ENCODE measurements at regions not wholly inside any gene's neighbourhood (a gene's known extent, or its start where the extent isn't known, plus 50 kb on each side); places are given as distances from the start of the nearest gene placed in this dataset.

- no peak overlapping the region for H3K14ac ChIP-seq (ENCODE audit: low read length in 2 of 2)
- no peak overlapping the region for H4K8ac ChIP-seq (ENCODE audit: low read length)
- H2BK120ac ChIP-seq (ENCODE audit: low read depth, low read length) = no peak overlapping the region
- H2AFZ ChIP-seq (ENCODE audit: low read depth, low read length) = no peak overlapping the region
- no peaks in the 10 kb centered on the region for H3K9me3 ChIP-seq (ENCODE audit: control insufficient read depth, low read length)
- no peak for DNase-seq
- no peak overlapping the region for H3K18ac ChIP-seq (ENCODE audit: low read depth in 1 of 2, low read length in 2 of 2)
- no peaks in the 10 kb centered on the region for H3K27me3 ChIP-seq (ENCODE audit: control insufficient read depth in 1 of 2, insufficient read depth in 1 of 2, low read length in 2 of 2)
- H2BK5ac ChIP-seq (ENCODE audit: low read depth, low read length, poor library complexity, severe bottlenecking) = no peak overlapping the region
- 100% methylated on average over 1 of the region's 1 CpG for WGBS
- H3K4me2 ChIP-seq (ENCODE audit: low read length, poor library complexity, severe bottlenecking) = no peak overlapping the region
- H3K9ac ChIP-seq (ENCODE audit: low read length) = no peak overlapping the region
- H3K36me3 ChIP-seq (ENCODE audit: control insufficient read depth in 1 of 2, insufficient read depth in 2 of 2, low read depth in 1 of 2, low read length in 2 of 2) = no peaks in the 10 kb centered on the region
- no peaks in the 10 kb centered on the region for H3K79me1 ChIP-seq (replicated peaks; ENCODE audit: low read length, poor library complexity, severe bottlenecking)
- no peak overlapping the region for H2BK12ac ChIP-seq (ENCODE audit: low read length in 2 of 2)
- H3K4me1 ChIP-seq (ENCODE audit: control insufficient read depth, insufficient read depth, low read depth, low read length) = no peaks in the 10 kb centered on the region
- H3K4ac ChIP-seq (ENCODE audit: low read depth in 1 of 2, low read length in 2 of 2) = no peak overlapping the region
- no peak overlapping the region for H3K23ac ChIP-seq (ENCODE audit: low read length in 2 of 2)
- no peak overlapping the region for H3K27ac ChIP-seq (ENCODE audit: low read length, poor library complexity, severe bottlenecking)
- H4K91ac ChIP-seq (ENCODE audit: low read length) = no peak overlapping the region
- no peak overlapping the region for H2AK5ac ChIP-seq (ENCODE audit: low read length, severe bottlenecking)
- H2BK15ac ChIP-seq (ENCODE audit: low read depth, poor library complexity, severe bottlenecking) = no peak overlapping the region
- H3K4me3 ChIP-seq (ENCODE audit: insufficient read depth in 1 of 2, low read depth in 1 of 2, low read length in 2 of 2) = no peak overlapping the region
Measured at GRCh38 chr15:46685681-46686080, 1031.6 kb upstream of the SEMA6D start.

- Histone ChIP-seq H3K79me1 (replicated peaks; ENCODE audit: low read length, poor library complexity, severe bottlenecking) (no peaks in the 10 kb centered on the region), H3K4ac (ENCODE audit: low read depth in 1 of 2, low read length in 2 of 2) (no peak overlapping the region), H4K91ac (ENCODE audit: low read length) (no peak overlapping the region), H3K14ac (ENCODE audit: low read length in 2 of 2) (no peak overlapping the region), H2BK120ac (ENCODE audit: low read depth, low read length) (no peak overlapping the region), H3K27me3 (ENCODE audit: control insufficient read depth in 1 of 2, insufficient read depth in 1 of 2, low read length in 2 of 2) (no peaks in the 10 kb centered on the region), H2BK12ac (ENCODE audit: low read length in 2 of 2) (no peak overlapping the region), H3K9me3 (ENCODE audit: control insufficient read depth, low read length) (peaks cover 3% of the 10 kb centered on the region), H2BK5ac (ENCODE audit: low read depth, low read length, poor library complexity, severe bottlenecking) (no peak overlapping the region), H4K8ac (ENCODE audit: low read length) (no peak overlapping the region), H3K23ac (ENCODE audit: low read length in 2 of 2) (no peak overlapping the region), H3K9ac (ENCODE audit: low read length) (no peak overlapping the region), H3K36me3 (ENCODE audit: control insufficient read depth in 1 of 2, insufficient read depth in 2 of 2, low read depth in 1 of 2, low read length in 2 of 2) (no peaks in the 10 kb centered on the region), H2BK15ac (ENCODE audit: low read depth, poor library complexity, severe bottlenecking) (no peak overlapping the region), H2AFZ (ENCODE audit: low read depth, low read length) (no peak overlapping the region), H3K18ac (ENCODE audit: low read depth in 1 of 2, low read length in 2 of 2) (no peak overlapping the region), H3K4me1 (ENCODE audit: control insufficient read depth, insufficient read depth, low read depth, low read length) (no peaks in the 10 kb centered on the region), H3K4me3 (ENCODE audit: insufficient read depth in 1 of 2, low read depth in 1 of 2, low read length in 2 of 2) (no peak overlapping the region), H2AK5ac (ENCODE audit: low read length, severe bottlenecking) (no peak overlapping the region), H3K27ac (ENCODE audit: low read length, poor library complexity, severe bottlenecking) (no peak overlapping the region), H3K4me2 (ENCODE audit: low read length, poor library complexity, severe bottlenecking) (no peak overlapping the region)
- 38% methylated on average over 1 of the region's 1 CpG for WGBS
- DNase-seq = no peak
Measured at GRCh38 chr15:46696281-46696680, 1021.0 kb upstream of the SEMA6D start.

GRCh38 chr15:46701346-46701745, 1016.0 kb upstream of the SEMA6D start:
- H3K14ac ChIP-seq (ENCODE audit: low read length in 2 of 2) = no peak overlapping the region
- no peaks in the 10 kb centered on the region for H3K27me3 ChIP-seq (ENCODE audit: control insufficient read depth in 1 of 2, insufficient read depth in 1 of 2, low read length in 2 of 2)
- H2BK15ac ChIP-seq (ENCODE audit: low read depth, poor library complexity, severe bottlenecking) = no peak overlapping the region
- H2BK120ac ChIP-seq (ENCODE audit: low read depth, low read length) = no peak overlapping the region
- DNase-seq = no peak
- H3K4me3 ChIP-seq (ENCODE audit: insufficient read depth in 1 of 2, low read depth in 1 of 2, low read length in 2 of 2) = no peak overlapping the region
- no peak overlapping the region for H3K27ac ChIP-seq (ENCODE audit: low read length, poor library complexity, severe bottlenecking)
- no peak overlapping the region for H2AK5ac ChIP-seq (ENCODE audit: low read length, severe bottlenecking)
- no peak overlapping the region for H2AFZ ChIP-seq (ENCODE audit: low read depth, low read length)
- no peak overlapping the region for H3K4me2 ChIP-seq (ENCODE audit: low read length, poor library complexity, severe bottlenecking)
- no peaks in the 10 kb centered on the region for H3K4me1 ChIP-seq (ENCODE audit: control insufficient read depth, insufficient read depth, low read depth, low read length)
- H4K8ac ChIP-seq (ENCODE audit: low read length) = no peak overlapping the region
- H3K4ac ChIP-seq (ENCODE audit: low read depth in 1 of 2, low read length in 2 of 2) = no peak overlapping the region
- H3K23ac ChIP-seq (ENCODE audit: low read length in 2 of 2) = no peak overlapping the region
- no peaks in the 10 kb centered on the region for H3K79me1 ChIP-seq (replicated peaks; ENCODE audit: low read length, poor library complexity, severe bottlenecking)
- H4K91ac ChIP-seq (ENCODE audit: low read length) = no peak overlapping the region
- peaks cover 19% of the 10 kb centered on the region for H3K9me3 ChIP-seq (ENCODE audit: control insufficient read depth, low read length)
- H2BK12ac ChIP-seq (ENCODE audit: low read length in 2 of 2) = no peak overlapping the region
- H3K36me3 ChIP-seq (ENCODE audit: control insufficient read depth in 1 of 2, insufficient read depth in 2 of 2, low read depth in 1 of 2, low read length in 2 of 2) = no peaks in the 10 kb centered on the region
- no peak overlapping the region for H2BK5ac ChIP-seq (ENCODE audit: low read depth, low read length, poor library complexity, severe bottlenecking)
- no peak overlapping the region for H3K18ac ChIP-seq (ENCODE audit: low read depth in 1 of 2, low read length in 2 of 2)
- WGBS = no CpG with 5 or more reads among the region's 1 CpG
- no peak overlapping the region for H3K9ac ChIP-seq (ENCODE audit: low read length)

GRCh38 chr15:46701896-46702295, 1015.4 kb upstream of the SEMA6D start:
- Histone ChIP-seq H3K18ac (ENCODE audit: low read depth in 1 of 2, low read length in 2 of 2) (no peak overlapping the region), H3K27me3 (ENCODE audit: control insufficient read depth in 1 of 2, insufficient read depth in 1 of 2, low read length in 2 of 2) (no peaks in the 10 kb centered on the region), H3K9me3 (ENCODE audit: control insufficient read depth, low read length) (peaks cover 24% of the 10 kb centered on the region), H3K9ac (ENCODE audit: low read length) (no peak overlapping the region), H2AFZ (ENCODE audit: low read depth, low read length) (no peak overlapping the region), H4K91ac (ENCODE audit: low read length) (no peak overlapping the region), H3K14ac (ENCODE audit: low read length in 2 of 2) (no peak overlapping the region), H4K8ac (ENCODE audit: low read length) (no peak overlapping the region), H3K79me1 (replicated peaks; ENCODE audit: low read length, poor library complexity, severe bottlenecking) (no peaks in the 10 kb centered on the region), H2BK5ac (ENCODE audit: low read depth, low read length, poor library complexity, severe bottlenecking) (no peak overlapping the region), H3K4me2 (ENCODE audit: low read length, poor library complexity, severe bottlenecking) (no peak overlapping the region), H3K4ac (ENCODE audit: low read depth in 1 of 2, low read length in 2 of 2) (no peak overlapping the region), H3K4me1 (ENCODE audit: control insufficient read depth, insufficient read depth, low read depth, low read length) (no peaks in the 10 kb centered on the region), H3K23ac (ENCODE audit: low read length in 2 of 2) (no peak overlapping the region), H3K4me3 (ENCODE audit: insufficient read depth in 1 of 2, low read depth in 1 of 2, low read length in 2 of 2) (no peak overlapping the region), H2BK15ac (ENCODE audit: low read depth, poor library complexity, severe bottlenecking) (no peak overlapping the region), H2BK12ac (ENCODE audit: low read length in 2 of 2) (no peak overlapping the region), H2AK5ac (ENCODE audit: low read length, severe bottlenecking) (no peak overlapping the region), H3K27ac (ENCODE audit: low read length, poor library complexity, severe bottlenecking) (no peak overlapping the region), H3K36me3 (ENCODE audit: control insufficient read depth in 1 of 2, insufficient read depth in 2 of 2, low read depth in 1 of 2, low read length in 2 of 2) (no peaks in the 10 kb centered on the region), H2BK120ac (ENCODE audit: low read depth, low read length) (no peak overlapping the region)
- no peak for DNase-seq
- 94% methylated on average over 3 of the region's 4 CpGs for WGBS
